Peyer's patch (tissue), 4 donors: ENCODE measurements at regions not wholly inside any gene's neighbourhood (a gene's known extent, or its start where the extent isn't known, plus 50 kb on each side); places are given as distances from the start of the nearest gene placed in this dataset.

Source experiments
- CTCF ChIP-seq, 6 experiments: fragments of 450-650 bp in 4 of 6; fragments of 200-600 bp in 2 of 6; sonication (generic) in 1 of 6; IDR thresholded peaks; one replicate each; pipeline ENCODE4 v1.5.1; 2017 to 2019; ENCODE audit warnings: antibody characterized with exemption in 6 of 6, mild to moderate bottlenecking in 3 of 6, moderate library complexity in 1 of 6
- POLR2A ChIP-seq, 2 donors: fragments of 450-650 bp; IDR thresholded peaks; one replicate each; pipeline ENCODE4 v1.5.1; 2017; ENCODE audit warnings: antibody characterized with exemption in 2 of 2, mild to moderate bottlenecking in 2 of 2, moderate library complexity in 2 of 2

- TF ChIP-seq POLR2A (IDR thresholded peaks at IDR 0.05) (no peak), CTCF (IDR thresholded peaks at IDR 0.05) (no peak)
These were observed 83.3 kb upstream of the PCDH8 start for GRCh38 chr13:52931539-52932431.
